ENCODE measurements at regions not wholly inside any gene's neighbourhood (a gene's known extent, or its start where the extent isn't known, plus 50 kb on each side); places are given as distances from the start of the nearest gene placed in this dataset.

- TF ChIP-seq SUZ12 (IDR thresholded peaks at IDR 0.05; ENCODE audit: extremely low read depth, insufficient read depth, insufficient read length) (no peak), ZNF274 (IDR thresholded peaks at IDR 0.05; ENCODE audit: low read depth, low read length) (no peak), YY1 (IDR thresholded peaks at IDR 0.05; ENCODE audit: insufficient read depth, insufficient read length) (no peak)
Measured at GRCh38 chr14:97644365-97644764, 847.2 kb downstream of the VRK1 start.
